ENCODE measurements at regions not wholly inside any gene's neighbourhood (a gene's known extent, or its start where the extent isn't known, plus 50 kb on each side); places are given as distances from the start of the nearest gene placed in this dataset.

DNA sequence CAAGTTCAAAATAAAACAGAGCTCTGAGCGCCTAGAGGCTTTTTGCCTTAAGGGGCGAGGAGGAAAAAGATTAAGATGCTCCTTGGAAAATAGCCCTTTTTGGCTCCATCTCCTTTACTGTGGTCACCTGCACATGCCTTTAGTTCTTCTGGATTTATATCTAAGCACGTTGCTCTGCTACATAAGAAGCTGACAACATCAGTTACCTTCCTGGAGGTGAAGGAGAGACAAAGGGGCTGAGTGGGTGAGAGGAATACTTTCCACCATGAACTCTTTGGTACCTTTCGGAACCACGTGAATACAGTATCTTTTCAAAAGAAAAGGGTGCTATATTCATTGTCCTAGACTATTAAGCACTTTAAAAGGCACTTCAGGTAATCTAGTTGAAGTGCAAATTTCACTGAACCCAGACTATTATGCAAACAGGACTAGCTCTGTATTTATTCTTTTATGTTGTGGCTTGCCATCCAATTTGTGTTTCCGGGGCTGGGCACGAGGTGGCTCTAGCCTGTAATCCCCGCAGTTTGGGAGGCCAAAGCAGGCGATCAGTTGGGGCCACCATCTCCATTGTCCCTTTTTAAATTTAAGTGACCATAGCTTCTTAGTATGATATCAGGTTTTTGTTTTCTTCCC lies 201.5 kb downstream of the TM9SF2 start:
- DNase-seq (ENCODE audit: low spot score in 2 of 2) (no peak), ATAC-seq (ENCODE audit: low read depth) (no peak)
- Mint-ChIP-seq H3K4me1 (peaks cover 5% of the 10 kb centered on the region), H3K4me3 (no peak overlapping the region), H3K27ac (no peak overlapping the region), H3K36me3 (peaks cover 6% of the 10 kb centered on the region), H3K9me3 (no peaks in the 10 kb centered on the region), H3K27me3 (no peaks in the 10 kb centered on the region)

GRCh38 chr13:99700468-99700867 lies 199.2 kb downstream of the TM9SF2 start:
- ATAC-seq (ENCODE audit: low read depth): no peak
- no peak for DNase-seq (ENCODE audit: low spot score in 2 of 2)
- peaks cover 6% of the 10 kb centered on the region for H3K36me3 Mint-ChIP-seq
- peaks cover 2% of the 10 kb centered on the region for H3K4me1 Mint-ChIP-seq
- no peaks in the 10 kb centered on the region for H3K27me3 Mint-ChIP-seq
- no peak overlapping the region for H3K4me3 Mint-ChIP-seq
- no peak overlapping the region for H3K27ac Mint-ChIP-seq
- no peaks in the 10 kb centered on the region for H3K9me3 Mint-ChIP-seq

DNA sequence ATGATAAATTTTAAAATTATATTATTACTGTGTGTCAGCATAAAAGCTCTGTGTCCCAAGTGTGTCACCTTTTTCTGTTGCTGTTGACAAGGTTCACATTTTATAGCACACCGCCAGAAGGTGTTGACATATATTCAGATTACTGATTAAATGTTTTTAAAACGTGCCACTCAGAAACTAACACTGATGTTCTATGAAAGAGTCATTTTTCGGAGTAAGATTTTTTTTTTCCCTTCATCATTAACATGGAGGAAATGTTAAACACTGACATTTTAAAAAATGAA lies 197.5 kb downstream of the TM9SF2 start:
- DNase-seq (ENCODE audit: low spot score in 2 of 2) (no peak), ATAC-seq (ENCODE audit: low read depth) (no peak)
- Mint-ChIP-seq H3K27ac (no peak overlapping the region), H3K4me1 (peaks cover 2% of the 10 kb centered on the region), H3K36me3 (peaks cover 9% of the 10 kb centered on the region), H3K9me3 (no peaks in the 10 kb centered on the region), H3K4me3 (no peak overlapping the region), H3K27me3 (no peaks in the 10 kb centered on the region)

GRCh38 chr13:99698010-99698815 lies 196.9 kb downstream of the TM9SF2 start:
- no peak for ATAC-seq (ENCODE audit: low read depth)
- Mint-ChIP-seq H3K4me3 (no peak overlapping the region), H3K36me3 (peaks cover 9% of the 10 kb centered on the region), H3K9me3 (no peaks in the 10 kb centered on the region), H3K27me3 (no peaks in the 10 kb centered on the region), H3K27ac (no peak overlapping the region), H3K4me1 (peaks cover 2% of the 10 kb centered on the region)
- no peak for DNase-seq (ENCODE audit: low spot score in 2 of 2)

- Mint-ChIP-seq H3K27ac (no peak overlapping the region), H3K4me1 (peaks cover 8% of the 10 kb centered on the region), H3K4me3 (no peak overlapping the region), H3K9me3 (no peaks in the 10 kb centered on the region), H3K36me3 (peaks cover 9% of the 10 kb centered on the region), H3K27me3 (no peaks in the 10 kb centered on the region)
- DNase-seq (ENCODE audit: low spot score in 2 of 2): no peak
- no peak for ATAC-seq (ENCODE audit: low read depth)
These were observed 194.6 kb downstream of the TM9SF2 start for GRCh38 chr13:99695857-99696256.

DNA sequence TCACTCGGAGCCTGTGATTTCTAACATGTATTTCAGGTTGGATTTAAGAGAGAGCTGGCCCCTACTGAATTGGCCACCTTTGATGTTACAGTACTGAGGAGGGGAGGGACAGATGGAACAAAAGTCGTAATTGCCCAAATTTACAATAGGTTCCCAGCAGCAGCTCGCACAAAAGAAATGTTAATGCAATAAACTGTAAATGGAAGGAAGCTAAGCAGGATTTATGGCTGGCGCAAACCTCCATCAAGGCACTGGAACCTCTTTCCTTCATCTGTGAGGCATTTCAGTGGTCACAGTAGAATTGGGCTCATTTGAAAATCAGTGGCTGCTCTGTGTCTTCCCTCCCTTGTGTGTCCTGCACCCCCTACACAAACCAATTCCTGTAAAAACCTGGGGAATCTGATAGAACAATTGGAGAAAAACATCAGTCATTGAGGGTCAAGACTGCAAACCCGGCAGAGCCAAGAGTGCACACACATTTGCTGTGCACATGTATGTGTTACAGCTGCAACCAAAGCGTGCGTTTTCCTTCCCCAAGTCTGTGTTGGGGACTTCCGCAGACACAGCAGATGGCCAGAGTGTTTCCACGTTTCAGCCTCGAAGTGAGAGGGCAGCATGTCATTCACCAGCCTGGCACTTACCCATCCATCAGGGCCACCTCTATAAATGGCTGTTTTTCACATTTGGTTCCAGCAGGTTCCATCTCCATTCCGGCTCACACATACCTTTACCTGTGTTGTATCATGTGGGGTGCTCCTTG lies 192.8 kb downstream of the TM9SF2 start:
- Mint-ChIP-seq H3K27me3 (no peaks in the 10 kb centered on the region), H3K4me3 (no peak overlapping the region), H3K9me3 (no peaks in the 10 kb centered on the region), H3K36me3 (peaks cover 4% of the 10 kb centered on the region), H3K4me1 (peaks cover 10% of the 10 kb centered on the region), H3K27ac (no peak overlapping the region)
- DNase-seq (ENCODE audit: low spot score in 2 of 2) (no peak), ATAC-seq (ENCODE audit: low read depth) (no peak)

DNA sequence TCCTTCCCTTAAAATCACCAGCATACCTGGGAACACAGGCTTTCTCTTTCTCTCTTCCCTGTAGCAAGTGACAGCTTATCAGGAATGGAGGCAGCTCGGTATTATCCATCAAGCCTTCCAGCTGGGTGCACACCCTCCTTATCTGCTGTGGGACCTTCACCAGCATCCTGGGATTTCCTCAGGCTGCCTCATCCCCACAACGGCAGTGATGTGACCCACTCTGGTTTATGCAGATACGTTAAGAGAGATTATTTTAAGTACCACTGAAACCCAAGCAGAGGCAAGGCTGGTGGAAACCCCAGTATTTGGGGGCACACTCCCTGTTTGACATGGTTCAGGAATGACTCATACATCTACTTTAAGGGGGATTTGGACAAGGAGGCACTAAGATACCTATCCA lies 192.1 kb downstream of the TM9SF2 start:
- no peak overlapping the region for H3K27ac Mint-ChIP-seq
- ATAC-seq (ENCODE audit: low read depth) (no peak), DNase-seq (ENCODE audit: low spot score in 2 of 2) (no peak)
- peaks cover 10% of the 10 kb centered on the region for H3K4me1 Mint-ChIP-seq
- peaks cover 5% of the 10 kb centered on the region for H3K36me3 Mint-ChIP-seq
- H3K4me3 Mint-ChIP-seq: no peak overlapping the region
- H3K9me3 Mint-ChIP-seq: no peaks in the 10 kb centered on the region
- H3K27me3 Mint-ChIP-seq: no peaks in the 10 kb centered on the region

- Mint-ChIP-seq H3K27ac (no peak overlapping the region), H3K4me1 (peaks cover 10% of the 10 kb centered on the region), H3K27me3 (no peaks in the 10 kb centered on the region), H3K4me3 (no peak overlapping the region), H3K9me3 (no peaks in the 10 kb centered on the region), H3K36me3 (peaks cover 5% of the 10 kb centered on the region)
- DNase-seq (ENCODE audit: low spot score in 2 of 2): no peak
- ATAC-seq (ENCODE audit: low read depth): no peak
These were observed 191.6 kb downstream of the TM9SF2 start for GRCh38 chr13:99692854-99693253.

DNA sequence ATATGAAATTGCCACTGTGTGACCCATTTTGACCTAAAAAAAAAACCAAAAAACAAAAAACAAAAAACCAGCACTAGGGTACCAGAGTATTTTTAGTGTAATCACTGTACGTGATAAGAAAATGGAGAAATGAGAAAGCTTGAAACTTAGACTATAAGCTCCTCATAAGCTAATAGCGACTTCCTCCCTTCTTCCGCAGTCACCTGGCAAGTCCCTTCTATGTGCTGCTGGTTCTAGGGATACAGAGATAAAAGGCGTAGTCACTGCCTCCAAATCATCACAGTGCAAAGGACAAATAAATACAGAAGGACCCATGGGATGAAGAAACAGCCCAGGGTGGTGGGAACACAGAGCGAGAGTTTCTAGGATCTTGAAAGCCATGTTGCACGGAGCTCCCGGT lies 190.3 kb downstream of the TM9SF2 start:
- no peak overlapping the region for H3K4me3 Mint-ChIP-seq
- H3K27ac Mint-ChIP-seq: no peak overlapping the region
- no peaks in the 10 kb centered on the region for H3K9me3 Mint-ChIP-seq
- DNase-seq (ENCODE audit: low spot score in 2 of 2): no peak
- peaks cover 13% of the 10 kb centered on the region for H3K4me1 Mint-ChIP-seq
- no peaks in the 10 kb centered on the region for H3K27me3 Mint-ChIP-seq
- ATAC-seq (ENCODE audit: low read depth): no peak
- H3K36me3 Mint-ChIP-seq: peaks cover 5% of the 10 kb centered on the region

DNA sequence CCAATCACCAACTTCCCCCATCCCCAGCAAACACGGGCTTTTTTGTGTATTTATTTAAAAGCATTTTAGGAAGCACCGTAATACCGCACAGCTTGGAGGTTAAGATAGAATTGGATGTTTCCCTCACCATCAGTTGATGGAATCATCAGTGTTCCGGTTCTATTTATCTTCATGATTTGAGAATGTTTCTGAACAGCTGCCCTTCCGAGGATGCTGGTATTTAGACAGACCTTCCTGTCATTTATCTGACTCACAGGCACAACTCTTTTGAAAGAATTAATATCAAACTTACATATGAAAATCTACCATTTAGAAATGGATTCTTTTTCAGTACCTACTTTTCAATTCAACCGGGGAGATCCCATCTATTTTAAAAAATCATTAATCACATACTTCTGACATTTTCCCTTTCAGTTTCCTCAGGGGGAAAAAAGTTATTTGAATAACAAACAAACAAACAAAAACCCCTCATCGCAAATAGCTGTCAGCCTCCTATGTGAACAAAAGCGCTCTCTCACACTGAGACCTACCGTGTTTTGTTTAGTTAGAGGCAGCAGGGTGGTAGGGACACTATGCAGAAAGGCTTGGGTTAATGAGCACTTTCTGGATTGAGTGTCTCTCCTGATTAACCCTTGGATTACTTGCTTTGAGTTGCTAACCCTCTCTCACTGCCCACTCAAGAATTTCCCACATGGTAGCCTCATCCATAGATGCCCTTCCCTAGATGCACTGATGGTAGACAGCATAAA lies 189.3 kb downstream of the TM9SF2 start:
- Mint-ChIP-seq H3K27me3 (no peaks in the 10 kb centered on the region), H3K9me3 (no peaks in the 10 kb centered on the region)

DNA sequence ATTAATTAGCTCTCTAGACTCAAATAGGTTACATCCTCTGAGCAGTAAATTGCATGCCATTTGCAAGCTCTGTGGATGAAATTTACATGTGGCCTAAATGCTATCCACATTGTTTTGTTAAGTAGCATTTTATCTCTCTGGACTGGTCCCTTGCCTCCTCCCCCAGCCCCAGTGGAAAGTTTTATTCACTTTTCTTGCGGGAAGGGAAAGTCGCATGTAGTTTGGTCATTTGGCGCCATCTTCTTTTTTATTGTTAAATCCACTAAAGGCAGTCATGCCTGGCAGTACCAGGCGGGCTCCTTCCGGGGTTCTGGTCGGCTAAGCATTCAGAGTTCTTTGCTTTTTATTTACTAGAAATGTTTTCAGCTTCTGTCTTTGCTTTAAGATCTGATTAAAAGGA lies 188.7 kb downstream of the TM9SF2 start:
- Mint-ChIP-seq H3K27ac (no peak overlapping the region), H3K9me3 (no peaks in the 10 kb centered on the region), H3K36me3 (peaks cover 5% of the 10 kb centered on the region), H3K27me3 (no peaks in the 10 kb centered on the region), H3K4me3 (no peak overlapping the region), H3K4me1 (peaks cover 13% of the 10 kb centered on the region)
- ATAC-seq (ENCODE audit: low read depth) (no peak), DNase-seq (ENCODE audit: low spot score in 2 of 2) (no peak)

More for the DNA sequence above, 189.3 kb downstream of the TM9SF2 start:
- DNase-seq (ENCODE audit: low spot score in 2 of 2) (no peak), ATAC-seq (ENCODE audit: low read depth) (no peak)
- peaks cover 5% of the 10 kb centered on the region for H3K36me3 Mint-ChIP-seq
- H3K4me3 Mint-ChIP-seq: no peak overlapping the region
- H3K27ac Mint-ChIP-seq: no peak overlapping the region
- peaks cover 13% of the 10 kb centered on the region for H3K4me1 Mint-ChIP-seq

GRCh38 chr13:99688776-99689175 lies 187.5 kb downstream of the TM9SF2 start:
- Mint-ChIP-seq H3K4me1 (peaks cover 13% of the 10 kb centered on the region), H3K36me3 (peaks cover 2% of the 10 kb centered on the region), H3K27ac (no peak overlapping the region), H3K4me3 (no peak overlapping the region), H3K9me3 (no peaks in the 10 kb centered on the region), H3K27me3 (no peaks in the 10 kb centered on the region)
- no peak for ATAC-seq (ENCODE audit: low read depth)
- DNase-seq (ENCODE audit: low spot score in 2 of 2): no peak

DNA sequence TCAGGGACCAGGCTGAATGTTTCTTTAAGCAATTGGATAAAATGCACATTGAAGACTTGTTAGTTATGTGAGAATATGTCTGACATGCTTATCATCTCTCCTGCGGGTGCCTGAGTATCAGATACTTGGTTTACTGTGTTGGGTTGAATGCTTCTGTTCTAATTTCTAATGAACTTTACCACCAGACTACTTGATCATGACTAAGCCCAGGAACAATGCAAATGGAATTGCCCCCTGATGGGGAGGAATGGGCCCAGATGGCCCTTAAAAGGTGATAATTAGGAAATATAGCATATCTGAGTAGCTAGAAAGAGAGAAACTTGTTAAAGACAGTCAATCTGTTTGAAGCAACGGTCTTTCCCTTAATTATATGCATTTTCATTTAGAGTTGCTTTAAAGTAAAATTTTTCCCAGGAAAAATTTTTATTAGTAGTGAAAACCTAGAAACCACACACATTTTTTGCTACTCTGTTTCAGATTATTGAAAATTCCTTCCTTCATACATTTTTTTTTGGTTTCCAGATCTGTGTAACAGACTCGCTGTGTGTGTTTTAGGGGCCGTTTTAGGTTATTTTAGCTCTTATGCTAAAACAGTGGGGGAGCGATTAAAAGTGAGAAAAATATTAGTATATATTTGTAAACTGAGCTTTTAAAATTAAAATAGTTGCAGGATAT lies 186.6 kb downstream of the TM9SF2 start:
- H3K27me3 Mint-ChIP-seq: no peaks in the 10 kb centered on the region
- H3K4me1 Mint-ChIP-seq: peaks cover 13% of the 10 kb centered on the region
- H3K9me3 Mint-ChIP-seq: no peaks in the 10 kb centered on the region
- no peak overlapping the region for H3K27ac Mint-ChIP-seq
- no peak overlapping the region for H3K4me3 Mint-ChIP-seq
- ATAC-seq (ENCODE audit: low read depth): no peak
- H3K36me3 Mint-ChIP-seq: peaks cover 2% of the 10 kb centered on the region
- DNase-seq (ENCODE audit: low spot score in 2 of 2): no peak

All from memory B cell (primary cell).